GM10266 (cell line): ENCODE measurements at regions not wholly inside any gene's neighbourhood (a gene's known extent, or its start where the extent isn't known, plus 50 kb on each side); places are given as distances from the start of the nearest gene placed in this dataset.
A peak's percentile ranks its signal among the peaks of the same experiment; 100 is the strongest.

Experiments used
- DNase-seq: peaks from one replicate; pipeline ENCODE4 v3.0.0; 2012; ENCODE audit errors: extremely low spot score
- CTCF ChIP-seq: IDR thresholded peaks from 2 replicates; pipeline ENCODE4 v1.5.1; 2012; ENCODE audit warnings: mild to moderate bottlenecking, low read depth; ENCODE audit not compliant: control insufficient read depth, insufficient read depth; ENCODE audit errors: missing control alignments

DNA sequence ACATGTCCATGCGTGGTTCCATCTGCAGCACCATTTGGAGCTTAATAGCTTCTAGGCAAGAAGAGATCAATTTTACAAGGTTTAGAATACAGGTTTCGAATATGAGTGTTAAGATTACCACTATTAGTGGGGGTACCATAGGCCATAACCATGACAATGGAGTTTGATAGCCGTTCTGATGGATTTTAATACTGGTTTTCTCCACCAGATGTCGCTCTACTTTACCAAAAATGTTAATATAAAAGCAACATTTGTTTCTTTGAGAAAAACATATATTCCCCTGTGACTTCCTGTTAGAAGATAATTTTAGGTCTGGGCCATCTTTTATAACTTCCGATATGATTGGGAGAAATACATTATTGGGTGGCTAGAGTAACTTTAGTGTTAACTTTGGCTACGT is 499.7 kb upstream of the POU3F4 start:
- peak; percentile 1 for DNase-seq
- peak; percentile 17 for TF ChIP-seq CTCF

DNA sequence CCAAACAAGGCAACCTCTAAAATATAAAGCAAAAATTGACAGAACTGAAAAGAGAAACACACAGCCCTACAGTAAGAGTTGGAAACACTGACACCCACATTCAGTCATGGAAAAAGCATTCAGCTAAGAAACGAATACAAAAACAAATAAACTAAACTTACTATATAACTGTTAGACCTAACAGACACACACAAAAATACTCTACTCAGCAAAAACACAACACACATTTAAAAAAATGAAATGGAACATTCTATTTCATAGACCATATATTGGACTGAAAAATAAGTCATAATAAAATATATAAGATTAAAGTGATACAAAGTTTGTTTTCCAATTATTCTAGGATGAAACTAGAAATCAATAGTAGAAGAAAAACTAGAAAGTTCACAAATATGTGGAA is 488.8 kb upstream of the POU3F4 start:
- no peak for TF ChIP-seq CTCF
- no peak for DNase-seq

DNA sequence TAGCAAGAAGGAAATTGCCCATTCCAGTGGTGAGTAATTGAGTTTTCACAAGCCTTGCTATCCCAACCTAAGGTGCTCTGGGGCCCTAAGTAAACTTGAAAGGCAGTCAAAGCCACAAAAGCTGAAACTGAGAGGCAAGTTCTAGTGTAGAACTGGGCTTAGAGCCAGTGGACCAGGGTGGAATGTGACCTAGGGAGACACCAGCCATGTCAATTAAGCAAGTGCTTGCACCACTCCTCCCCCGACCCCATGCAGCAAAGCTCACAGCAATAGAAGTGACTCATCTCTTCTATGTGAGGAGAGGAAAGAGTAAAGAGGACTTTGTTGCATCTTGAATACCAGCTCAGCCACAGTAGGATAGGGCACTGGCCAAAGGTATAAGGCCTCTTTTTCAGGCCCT is 486.1 kb upstream of the POU3F4 start:
- no peak for TF ChIP-seq CTCF
- DNase-seq = no peak
